ENCODE measurements at regions not wholly inside any gene's neighbourhood (a gene's known extent, or its start where the extent isn't known, plus 50 kb on each side); places are given as distances from the start of the nearest gene placed in this dataset.

DNA sequence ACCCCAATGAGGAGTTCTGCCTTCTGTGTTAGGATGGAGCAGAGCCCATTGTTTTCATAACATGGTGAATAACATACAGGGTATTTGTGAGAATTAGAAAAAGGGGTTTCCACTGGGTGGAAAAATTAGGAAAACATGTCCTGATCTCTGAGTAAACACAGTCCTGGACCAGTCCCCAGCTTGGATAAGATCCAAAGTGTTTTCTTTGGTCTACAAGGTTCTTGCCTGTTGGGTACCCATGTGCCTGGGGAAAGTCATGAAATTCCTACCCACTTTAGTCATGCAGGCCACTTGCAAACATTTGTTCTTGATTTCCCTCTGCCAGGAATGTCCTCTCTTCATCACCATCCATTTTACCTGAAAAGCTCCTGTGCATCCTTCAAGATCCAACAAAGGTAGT is 164.8 kb upstream of the DYNLRB2 start:
- TF ChIP-seq POLR2A (IDR thresholded peaks at IDR 0.05): no peak
- TF ChIP-seq, protein P1, sequence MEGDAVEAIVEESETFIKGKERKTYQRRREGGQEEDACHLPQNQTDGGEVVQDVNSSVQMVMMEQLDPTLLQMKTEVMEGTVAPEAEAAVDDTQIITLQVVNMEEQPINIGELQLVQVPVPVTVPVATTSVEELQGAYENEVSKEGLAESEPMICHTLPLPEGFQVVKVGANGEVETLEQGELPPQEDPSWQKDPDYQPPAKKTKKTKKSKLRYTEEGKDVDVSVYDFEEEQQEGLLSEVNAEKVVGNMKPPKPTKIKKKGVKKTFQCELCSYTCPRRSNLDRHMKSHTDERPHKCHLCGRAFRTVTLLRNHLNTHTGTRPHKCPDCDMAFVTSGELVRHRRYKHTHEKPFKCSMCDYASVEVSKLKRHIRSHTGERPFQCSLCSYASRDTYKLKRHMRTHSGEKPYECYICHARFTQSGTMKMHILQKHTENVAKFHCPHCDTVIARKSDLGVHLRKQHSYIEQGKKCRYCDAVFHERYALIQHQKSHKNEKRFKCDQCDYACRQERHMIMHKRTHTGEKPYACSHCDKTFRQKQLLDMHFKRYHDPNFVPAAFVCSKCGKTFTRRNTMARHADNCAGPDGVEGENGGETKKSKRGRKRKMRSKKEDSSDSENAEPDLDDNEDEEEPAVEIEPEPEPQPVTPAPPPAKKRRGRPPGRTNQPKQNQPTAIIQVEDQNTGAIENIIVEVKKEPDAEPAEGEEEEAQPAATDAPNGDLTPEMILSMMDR (IDR thresholded peaks at IDR 0.05): no peak
